ENCODE measurements at regions not wholly inside any gene's neighbourhood (a gene's known extent, or its start where the extent isn't known, plus 50 kb on each side); places are given as distances from the start of the nearest gene placed in this dataset.

DNA sequence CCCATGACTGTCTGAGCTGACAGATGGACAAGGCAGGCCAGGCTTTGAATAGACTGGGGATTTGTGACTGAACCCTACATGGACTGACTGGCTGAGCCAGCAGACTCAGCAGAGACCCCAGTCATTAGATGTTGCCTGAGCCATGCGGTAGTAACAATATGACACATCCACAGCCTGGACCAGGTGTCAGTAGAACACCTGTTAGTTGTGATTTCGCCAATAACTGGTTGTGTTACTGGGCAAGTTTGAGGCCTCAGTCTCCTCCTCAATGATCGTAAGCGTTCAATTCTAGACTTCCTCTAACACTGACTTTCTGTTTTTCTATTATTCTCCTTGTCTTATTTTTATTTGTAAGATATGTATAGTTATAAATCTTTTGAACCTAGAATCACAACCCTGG lies 311.9 kb upstream of the MAP3K7 start:
- TF ChIP-seq POLR2A (IDR thresholded peaks at IDR 0.05; ENCODE audit: low read depth, low read length) (no peak), TAF1 (IDR thresholded peaks at IDR 0.05; ENCODE audit: borderline replicate concordance, low read depth, low read length) (no peak)
